HCT116 (cell line): ENCODE measurements at regions not wholly inside any gene's neighbourhood (a gene's known extent, or its start where the extent isn't known, plus 50 kb on each side); places are given as distances from the start of the nearest gene placed in this dataset.

Experiments
- ATAC-seq: fragments of 200-7000 bp; cut with Tn5 transposase; 2 replicates; pipeline ENCODE4 v1.9.1; 2020; ENCODE audit warnings: mild to moderate bottlenecking, moderate library complexity
- BruUV-seq: library from RNA; stranded (reverse); fragments of 400-500 nt; replicated peaks from 2 replicates; lab custom pipeline; 2021; lab: Mats Ljungman, UMichigan
- CTCF ChIA-PET: fragments of 300-600 bp; sonication (Branson Sonifier 250); formaldehyde crosslinking; loops from one replicate; lab custom pipeline; 2021; ENCODE audit warnings: antibody characterized with exemption; lab: Charles Lee
- POLR2A ChIA-PET: fragments of 300-600, 350-600 bp; sonication (Branson Sonifier 250); formaldehyde crosslinking; loops from one replicate; lab custom pipeline; 2021; ENCODE audit warnings: antibody characterized with exemption; lab: Charles Lee
- RAD21 ChIA-PET, 2 experiments: fragments of 300-600 bp; sonication (Branson Sonifier 250); formaldehyde crosslinking; loops; one replicate each; lab custom pipeline; 2023; ENCODE audit warnings: low total read pairs in 2 of 2; ENCODE audit not compliant: uncharacterized antibody in 2 of 2, unreplicated experiment in 2 of 2, low non-redundant PET in 1 of 2; lab: Charles Lee
- DNase-seq: peaks from one replicate; pipeline ENCODE4 v3.0.0-alpha.2; 2010; ENCODE audit warnings: low read depth, low spot score
- H2AFZ ChIP-seq: fragments of 200-600 bp; shearing (Covaris generic), sonication (generic); 2 replicates; pipeline ENCODE4 v1.6.1; 2017; ENCODE audit warnings: low read depth, mixed run types, mixed read lengths, antibody characterized with exemption, low read length; ENCODE audit not compliant: poor library complexity, severe bottlenecking
- H3K27ac ChIP-seq: 2 replicates; pipeline ENCODE4 v1.5.1; 2012; ENCODE audit warnings: low read depth, low read length
- H3K27me3 ChIP-seq: fragments of 200-600 bp; sonication (generic); 2 replicates; pipeline ENCODE4 v1.6.1; 2016; ENCODE audit warnings: mixed run types, low read length, mixed read lengths; ENCODE audit not compliant: insufficient read depth
- H3K36me3 ChIP-seq, 2 experiments: fragments of 200-500 bp in 1 of 2; fragments of 200-600 bp in 1 of 2; sonication (Bioruptor generic) in 1 of 2; sonication (generic) in 1 of 2; 2 replicates each; pipeline versions ENCODE4 v1.5.1 to v1.6.1; 2014 to 2016; ENCODE audit warnings: low read length in 2 of 2, inconsistent platforms in 1 of 2, mixed read lengths in 1 of 2, mixed run types in 1 of 2; ENCODE audit not compliant: insufficient read depth in 2 of 2, control insufficient read depth in 1 of 2
- H3K4me1 ChIP-seq, 2 experiments: fragments of 200-600 bp in 1 of 2; sonication (generic) in 1 of 2; 2 replicates each; pipeline versions ENCODE4 v1.5.1 to v1.6.1; 2012 to 2017; ENCODE audit warnings: low read length in 2 of 2, inconsistent platforms in 1 of 2, mild to moderate bottlenecking in 1 of 2, mixed read lengths in 1 of 2, mixed run types in 1 of 2, moderate library complexity in 1 of 2; ENCODE audit not compliant: insufficient read depth in 2 of 2, control insufficient read depth in 1 of 2
- H3K4me2 ChIP-seq: fragments of 200-600 bp; sonication (generic); 2 replicates; pipeline ENCODE4 v1.6.1; 2017; ENCODE audit warnings: mixed run types, low read length, mixed read lengths
- H3K4me3 ChIP-seq, 2 experiments: fragments of 200-600 bp in 1 of 2; sonication (generic) in 1 of 2; replicated peaks in 1 of 2; 2 replicates each; pipeline ENCODE4 v1.5.1; 2011 to 2016; ENCODE audit warnings: low read length in 2 of 2, control low read depth in 1 of 2, low read depth in 1 of 2, mild to moderate bottlenecking in 1 of 2, mixed read lengths in 1 of 2, mixed run types in 1 of 2
- H3K79me2 ChIP-seq: fragments of 200-600 bp; sonication (generic); 2 replicates; pipeline ENCODE4 v1.6.1; 2017; ENCODE audit warnings: mild to moderate bottlenecking, mixed run types, low read length, moderate library complexity, mixed read lengths; ENCODE audit not compliant: insufficient read depth
- H3K9ac ChIP-seq: fragments of 200-600 bp; sonication (generic); 2 replicates; pipeline ENCODE4 v1.6.1; 2016; ENCODE audit warnings: low read length, mixed read lengths
- H3K9me2 ChIP-seq: fragments of 200-600 bp; sonication (generic), shearing (Covaris generic); 2 replicates; pipeline ENCODE4 v1.6.1; 2017; ENCODE audit warnings: mixed run types, mild to moderate bottlenecking, moderate library complexity; ENCODE audit not compliant: insufficient read depth
- H3K9me3 ChIP-seq, 2 experiments: fragments of 200-500 bp in 1 of 2; fragments of 200-600 bp in 1 of 2; sonication (Bioruptor generic) in 1 of 2; sonication (generic) in 1 of 2; 2 replicates each; pipeline ENCODE4 v1.6.1; 2014 to 2017; ENCODE audit warnings: low read length in 2 of 2, mixed read lengths in 2 of 2, inconsistent platforms in 1 of 2, low read depth in 1 of 2, mild to moderate bottlenecking in 1 of 2, mixed run types in 1 of 2, moderate library complexity in 1 of 2; ENCODE audit not compliant: control insufficient read depth in 1 of 2, insufficient read depth in 1 of 2
- H4K20me1 ChIP-seq: fragments of 200-600 bp; sonication (generic), shearing (Covaris generic); 2 replicates; pipeline ENCODE4 v1.6.1; 2017; ENCODE audit warnings: mixed run types, mild to moderate bottlenecking, moderate library complexity; ENCODE audit not compliant: insufficient read depth
- CEBPB ChIP-seq: IDR thresholded peaks from 2 replicates; pipeline ENCODE4 v1.6.1; 2012; ENCODE audit warnings: low read depth
- EGR1 ChIP-seq: IDR thresholded peaks from 2 replicates; pipeline ENCODE4 v1.6.1; 2012; ENCODE audit warnings: low read depth
- ELF1 ChIP-seq: IDR thresholded peaks from 2 replicates; pipeline ENCODE4 v1.6.1; 2012; ENCODE audit warnings: low read depth, borderline replicate concordance
- EZH2 ChIP-seq: fragments of 200-600 bp; sonication (generic); IDR thresholded peaks from 2 replicates; pipeline ENCODE4 v1.6.1; 2017; ENCODE audit warnings: antibody characterized with exemption, mixed run types
- JUND ChIP-seq: IDR thresholded peaks from 2 replicates; pipeline ENCODE4 v1.6.1; 2012
- MAX ChIP-seq: IDR thresholded peaks from 2 replicates; pipeline ENCODE4 v1.6.1; 2012
- POLR2AphosphoS5 ChIP-seq: IDR thresholded peaks from 2 replicates; pipeline ENCODE4 v1.6.1; 2011; ENCODE audit warnings: mild to moderate bottlenecking, low read depth, low read length, moderate library complexity
- RAD21 ChIP-seq: IDR thresholded peaks from 2 replicates; pipeline ENCODE4 v1.6.1; 2012; ENCODE audit warnings: low read depth, mild to moderate bottlenecking
- REST ChIP-seq: IDR thresholded peaks from 2 replicates; pipeline ENCODE4 v1.6.1; 2012; ENCODE audit warnings: low read depth
- SP1 ChIP-seq: IDR thresholded peaks from 2 replicates; pipeline ENCODE4 v1.6.1; 2012; ENCODE audit warnings: low read depth
- SRF ChIP-seq: IDR thresholded peaks from 2 replicates; pipeline ENCODE4 v1.6.1; 2012; ENCODE audit warnings: low read depth
- TCF7L2 ChIP-seq: IDR thresholded peaks from 2 replicates; pipeline ENCODE4 v1.7.0; 2011; ENCODE audit warnings: borderline replicate concordance, inconsistent platforms; ENCODE audit not compliant: insufficient read depth, insufficient read length; ENCODE audit errors: extremely low read depth
- ZBTB33 ChIP-seq: IDR thresholded peaks from 2 replicates; pipeline ENCODE4 v1.6.1; 2011; ENCODE audit warnings: mild to moderate bottlenecking, low read length, moderate library complexity; ENCODE audit not compliant: insufficient replicate concordance; ENCODE audit errors: extremely low read depth
- ZFX ChIP-seq: fragments of 450-650 bp; IDR thresholded peaks from 2 replicates; pipeline ENCODE4 v1.6.1; 2017
- intact Hi-C: fragments of 100-400 bp; cut with micrococcal nuclease; formaldehyde crosslinking; loops from 2 replicates; pipeline ENCODE4 v1.10.0; 2022

GRCh38 chr9:11542781-11543180 is 930.0 kb upstream of the PTPRD start:
- RAD21 ChIA-PET, result no interaction called here
- H3K27ac ChIP-seq, result no peak overlapping the region
- H3K9me3 ChIP-seq, result peaks cover 0 to 8% of the 10 kb centered on the region in 2 experiments; a peak in 1 of 4 replicates
- H3K4me3 ChIP-seq, result no peak overlapping the region
- no peak overlapping the region for H2AFZ ChIP-seq
- no peak overlapping the region for H3K4me2 ChIP-seq
- H3K36me3 ChIP-seq, result no peaks in the 10 kb centered on the region
- POLR2A ChIA-PET, result no interaction called here
- H3K4me1 ChIP-seq, result no peaks in the 10 kb centered on the region
- DNase-seq, result no peak
- no peak overlapping the region for H3K9ac ChIP-seq
- ATAC-seq, result no peak
- H3K79me2 ChIP-seq, result no peaks in the 10 kb centered on the region
- H3K9me2 ChIP-seq, result no peaks in the 10 kb centered on the region
- no peak for TF ChIP-seq EGR1
- no peak for TF ChIP-seq ZBTB33
- TF ChIP-seq SRF, result no peak
- no peaks in the 10 kb centered on the region for H3K27me3 ChIP-seq
- no TSS peak for BruUV-seq
- intact Hi-C loops, result no loop called here
- no peaks in the 10 kb centered on the region for H4K20me1 ChIP-seq
- CTCF ChIA-PET, result no interaction called here

GRCh38 chr9:11546231-11546630 is 933.4 kb upstream of the PTPRD start:
- Histone ChIP-seq H3K9me2 (no peaks in the 10 kb centered on the region), H3K27me3 (no peaks in the 10 kb centered on the region), H3K9me3 (peaks cover 4 to 21% of the 10 kb centered on the region in 2 experiments; a peak in 1 of 4 replicates), H2AFZ (no peak overlapping the region), H3K36me3 (no peaks in the 10 kb centered on the region), H3K4me2 (no peak overlapping the region), H3K4me3 (no peak overlapping the region), H3K9ac (no peak overlapping the region), H4K20me1 (no peaks in the 10 kb centered on the region), H3K27ac (no peak overlapping the region), H3K79me2 (no peaks in the 10 kb centered on the region), H3K4me1 (no peaks in the 10 kb centered on the region)
- ATAC-seq (no peak), DNase-seq (no peak)
- intact Hi-C loops, result no loop called here
- CTCF ChIA-PET, result no interaction called here
- BruUV-seq, result no TSS peak
- RAD21 ChIA-PET, result no interaction called here
- POLR2A ChIA-PET, result no interaction called here
- no peak for TF ChIP-seq EGR1
- no peak for TF ChIP-seq TCF7L2
- TF ChIP-seq SP1, result no peak
- no peak for TF ChIP-seq REST
- no peak for TF ChIP-seq EZH2
- TF ChIP-seq RAD21, result no peak
- TF ChIP-seq ELF1, result no peak
- TF ChIP-seq ZFX, result no peak
- TF ChIP-seq CEBPB, result no peak
- no peak for TF ChIP-seq POLR2AphosphoS5
- TF ChIP-seq ZBTB33, result no peak
- TF ChIP-seq JUND, result no peak
- TF ChIP-seq MAX, result no peak
